Sigmoid colon (tissue), 4 donors: ENCODE measurements at regions not wholly inside any gene's neighbourhood (a gene's known extent, or its start where the extent isn't known, plus 50 kb on each side); places are given as distances from the start of the nearest gene placed in this dataset.

Experiments used
- CTCF ChIP-seq, 4 experiments: fragments of 450-650 bp in 3 of 4; fragments of 200-600 bp in 1 of 4; IDR thresholded peaks; one replicate each; pipeline ENCODE4 v1.5.1; 2016 to 2019; ENCODE audit warnings: antibody characterized with exemption in 4 of 4, mild to moderate bottlenecking in 3 of 4, moderate library complexity in 2 of 4
- EP300 ChIP-seq, 4 donors: sonication (generic); formaldehyde crosslinking; IDR thresholded peaks; one replicate each; pipeline ENCODE4 v1.6.1; 2017; ENCODE audit warnings: antibody characterized with exemption in 4 of 4
- POLR2A ChIP-seq, 2 donors: fragments of 450-650 bp; IDR thresholded peaks; one replicate each; pipeline ENCODE4 v1.6.1; 2016; ENCODE audit warnings: antibody characterized with exemption in 2 of 2, mild to moderate bottlenecking in 2 of 2, moderate library complexity in 2 of 2

DNA sequence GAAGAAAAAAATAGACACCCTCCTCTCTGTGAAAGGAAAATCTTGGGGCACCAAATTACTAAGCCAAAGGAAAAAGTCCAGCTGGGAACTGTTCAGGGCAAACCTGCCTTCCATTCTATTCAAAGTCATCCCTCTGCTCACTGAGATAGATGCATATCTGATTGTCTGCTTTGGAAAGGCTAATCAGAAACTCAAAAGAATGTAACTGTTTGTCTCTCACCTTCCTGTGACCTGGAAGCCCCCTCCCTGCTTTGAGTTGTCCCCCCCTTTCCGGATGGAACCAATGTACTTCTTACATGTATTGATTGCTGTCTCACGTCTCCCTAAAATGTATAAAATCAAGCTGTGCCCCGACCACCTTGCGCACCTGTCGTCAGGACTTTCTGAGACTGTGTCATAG lies 216.0 kb upstream of the SOX1 start:
- TF ChIP-seq CTCF (IDR thresholded peaks at IDR 0.05) (no peak), POLR2A (IDR thresholded peaks at IDR 0.05) (no peak), EP300 (IDR thresholded peaks at IDR 0.05) (no peak)
